Tibial nerve (tissue), 4 donors: ENCODE measurements at regions not wholly inside any gene's neighbourhood (a gene's known extent, or its start where the extent isn't known, plus 50 kb on each side); places are given as distances from the start of the nearest gene placed in this dataset.
"Not testable (repeated sequence)": the region's sequence is repeated elsewhere in the genome, so short reads cannot be mapped to it uniquely, and the experiment has no call there.

ENCODE experiments used
- CTCF ChIP-seq, 5 experiments: fragments of 200-600 bp in 3 of 5; fragments of 450-650 bp in 2 of 5; sonication (generic) in 3 of 5; IDR thresholded peaks; one replicate each; pipeline ENCODE4 v1.5.1; 2016 to 2019; ENCODE audit warnings: antibody characterized with exemption in 5 of 5, mild to moderate bottlenecking in 3 of 5, moderate library complexity in 2 of 5
- EP300 ChIP-seq, 2 donors: sonication (generic); formaldehyde crosslinking; IDR thresholded peaks; one replicate each; pipeline ENCODE4 v1.6.1; 2017; ENCODE audit warnings: antibody characterized with exemption in 2 of 2, mild to moderate bottlenecking in 1 of 2
- POLR2A ChIP-seq, 2 donors: fragments of 450-650 bp; IDR thresholded peaks; one replicate each; pipeline ENCODE4 v1.6.1; 2017; ENCODE audit warnings: antibody characterized with exemption in 2 of 2, mild to moderate bottlenecking in 2 of 2, moderate library complexity in 2 of 2

- not testable (repeated sequence) for TF ChIP-seq CTCF, EP300, POLR2A (IDR thresholded peaks at IDR 0.05)
Measured at GRCh38 chr4:3894086-3894959, 128.1 kb downstream of the ADRA2C start.
